ENCODE measurements at regions not wholly inside any gene's neighbourhood (a gene's known extent, or its start where the extent isn't known, plus 50 kb on each side); places are given as distances from the start of the nearest gene placed in this dataset.

DNA sequence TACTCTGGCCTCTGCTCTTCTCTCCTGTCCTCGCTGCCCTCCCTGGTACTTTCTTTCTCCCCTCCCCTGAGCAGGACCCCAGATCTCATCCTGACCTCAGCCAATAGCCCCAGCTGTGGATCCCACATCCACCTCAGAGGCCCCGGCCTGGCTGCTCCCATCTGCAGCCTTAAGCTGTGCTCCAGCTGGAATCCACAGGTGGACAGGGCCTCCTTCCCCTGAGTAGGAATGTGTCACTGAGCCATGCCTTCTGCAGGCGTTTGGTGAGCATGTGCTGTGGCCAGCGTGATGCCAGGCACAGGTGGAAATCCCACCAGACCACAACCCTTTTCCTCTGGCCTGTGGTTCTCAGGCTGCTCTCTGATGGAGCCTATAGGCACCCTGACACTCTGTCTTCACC, 68.9 kb downstream of the C5orf15 start:
- Histone ChIP-seq H3K9me3 (ENCODE audit: control insufficient read depth, low read length) (no peaks in the 10 kb centered on the region), H2BK5ac (ENCODE audit: low read depth, low read length, poor library complexity, severe bottlenecking) (no peak overlapping the region), H3K18ac (ENCODE audit: low read depth in 1 of 2, low read length in 2 of 2) (no peak overlapping the region), H3K4me3 (ENCODE audit: insufficient read depth in 1 of 2, low read depth in 1 of 2, low read length in 2 of 2) (no peak overlapping the region), H3K14ac (ENCODE audit: low read length in 2 of 2) (no peak overlapping the region), H4K8ac (ENCODE audit: low read length) (no peak overlapping the region), H2BK15ac (ENCODE audit: low read depth, poor library complexity, severe bottlenecking) (no peak overlapping the region), H2AFZ (ENCODE audit: low read depth, low read length) (no peak overlapping the region), H3K27me3 (ENCODE audit: control insufficient read depth in 1 of 2, insufficient read depth in 1 of 2, low read length in 2 of 2) (peaks cover 11 to 71% of the 10 kb centered on the region in 2 experiments), H2BK120ac (ENCODE audit: low read depth, low read length) (no peak overlapping the region), H3K27ac (ENCODE audit: low read length, poor library complexity, severe bottlenecking) (no peak overlapping the region), H3K4ac (ENCODE audit: low read depth in 1 of 2, low read length in 2 of 2) (no peak overlapping the region), H2AK5ac (ENCODE audit: low read length, severe bottlenecking) (no peak overlapping the region), H3K36me3 (ENCODE audit: control insufficient read depth in 1 of 2, insufficient read depth in 2 of 2, low read depth in 1 of 2, low read length in 2 of 2) (no peaks in the 10 kb centered on the region), H4K91ac (ENCODE audit: low read length) (no peak overlapping the region), H2BK12ac (ENCODE audit: low read length in 2 of 2) (no peak overlapping the region), H3K79me1 (replicated peaks; ENCODE audit: low read length, poor library complexity, severe bottlenecking) (no peaks in the 10 kb centered on the region), H3K4me2 (ENCODE audit: low read length, poor library complexity, severe bottlenecking) (no peak overlapping the region), H3K9ac (ENCODE audit: low read length) (no peak overlapping the region), H3K4me1 (ENCODE audit: control insufficient read depth, insufficient read depth, low read depth, low read length) (peaks cover 3% of the 10 kb centered on the region), H3K23ac (ENCODE audit: low read length in 2 of 2) (no peak overlapping the region)
- no peak for DNase-seq
- WGBS = 68% methylated on average over 4 of the region's 4 CpGs

DNA sequence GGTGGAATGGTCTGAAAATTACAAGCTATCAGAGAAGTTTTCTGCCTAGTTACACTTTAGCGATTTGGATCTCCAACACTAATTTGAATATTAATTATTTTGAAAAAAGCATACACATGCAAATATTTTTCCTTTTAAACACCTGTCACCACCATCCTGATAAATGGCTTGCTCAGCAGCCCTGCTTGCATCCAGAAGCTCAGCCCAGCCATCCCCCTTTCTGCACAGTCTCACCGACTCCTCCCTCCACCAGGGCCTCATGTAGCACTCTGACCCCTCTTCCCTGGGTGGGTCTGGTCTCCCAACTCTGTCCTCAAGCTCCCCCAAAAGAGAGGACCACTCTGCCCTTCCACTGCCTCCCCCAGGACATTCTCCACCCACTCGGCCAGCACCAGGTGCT, 70.0 kb downstream of the C5orf15 start:
- H2BK12ac ChIP-seq (ENCODE audit: low read length in 2 of 2) = no peak overlapping the region
- no peak overlapping the region for H3K4ac ChIP-seq (ENCODE audit: low read depth in 1 of 2, low read length in 2 of 2)
- H3K23ac ChIP-seq (ENCODE audit: low read length in 2 of 2) = no peak overlapping the region
- WGBS = 69% methylated on average over 3 of the region's 3 CpGs
- no peak overlapping the region for H4K8ac ChIP-seq (ENCODE audit: low read length)
- H3K9me3 ChIP-seq (ENCODE audit: control insufficient read depth, low read length) = no peaks in the 10 kb centered on the region
- H2AFZ ChIP-seq (ENCODE audit: low read depth, low read length) = no peak overlapping the region
- H4K91ac ChIP-seq (ENCODE audit: low read length) = no peak overlapping the region
- H3K18ac ChIP-seq (ENCODE audit: low read depth in 1 of 2, low read length in 2 of 2) = no peak overlapping the region
- H3K4me2 ChIP-seq (ENCODE audit: low read length, poor library complexity, severe bottlenecking) = no peak overlapping the region
- H3K14ac ChIP-seq (ENCODE audit: low read length in 2 of 2) = no peak overlapping the region
- peaks cover 13 to 72% of the 10 kb centered on the region in 2 experiments for H3K27me3 ChIP-seq (ENCODE audit: control insufficient read depth in 1 of 2, insufficient read depth in 1 of 2, low read length in 2 of 2)
- H3K27ac ChIP-seq (ENCODE audit: low read length, poor library complexity, severe bottlenecking) = no peak overlapping the region
- H2BK5ac ChIP-seq (ENCODE audit: low read depth, low read length, poor library complexity, severe bottlenecking) = no peak overlapping the region
- H3K36me3 ChIP-seq (ENCODE audit: control insufficient read depth in 1 of 2, insufficient read depth in 2 of 2, low read depth in 1 of 2, low read length in 2 of 2) = no peaks in the 10 kb centered on the region
- H2AK5ac ChIP-seq (ENCODE audit: low read length, severe bottlenecking) = no peak overlapping the region
- H3K4me1 ChIP-seq (ENCODE audit: control insufficient read depth, insufficient read depth, low read depth, low read length) = peaks cover 3% of the 10 kb centered on the region
- H2BK15ac ChIP-seq (ENCODE audit: low read depth, poor library complexity, severe bottlenecking) = no peak overlapping the region
- H2BK120ac ChIP-seq (ENCODE audit: low read depth, low read length) = no peak overlapping the region
- H3K9ac ChIP-seq (ENCODE audit: low read length) = no peak overlapping the region
- no peak for DNase-seq
- H3K79me1 ChIP-seq (replicated peaks; ENCODE audit: low read length, poor library complexity, severe bottlenecking) = no peaks in the 10 kb centered on the region
- H3K4me3 ChIP-seq (ENCODE audit: insufficient read depth in 1 of 2, low read depth in 1 of 2, low read length in 2 of 2) = no peak overlapping the region

DNA sequence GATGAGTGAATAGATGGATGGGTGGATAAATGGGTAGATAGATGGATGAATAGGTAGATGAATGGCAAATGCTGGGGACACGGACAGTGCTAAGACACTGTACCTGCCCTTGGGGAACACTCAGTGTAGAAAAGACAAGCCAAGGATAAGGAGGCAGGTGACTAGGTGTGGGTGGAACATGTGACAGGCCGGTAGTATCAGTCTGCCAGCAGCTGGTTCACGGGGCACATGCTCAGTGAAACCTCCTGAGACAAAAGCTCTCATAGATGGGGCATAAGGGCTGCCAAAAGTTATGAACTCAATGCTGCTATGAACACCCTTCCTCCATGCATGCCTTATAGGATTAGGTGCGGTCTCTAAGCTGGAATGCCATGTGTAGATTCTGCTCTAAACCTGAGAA, 71.0 kb downstream of the C5orf15 start:
- no peak overlapping the region for H3K4me2 ChIP-seq (ENCODE audit: low read length, poor library complexity, severe bottlenecking)
- H4K91ac ChIP-seq (ENCODE audit: low read length) = no peak overlapping the region
- no peaks in the 10 kb centered on the region for H3K9me3 ChIP-seq (ENCODE audit: control insufficient read depth, low read length)
- no peak overlapping the region for H3K4ac ChIP-seq (ENCODE audit: low read depth in 1 of 2, low read length in 2 of 2)
- no peak overlapping the region for H2BK120ac ChIP-seq (ENCODE audit: low read depth, low read length)
- H2AK5ac ChIP-seq (ENCODE audit: low read length, severe bottlenecking) = no peak overlapping the region
- peaks cover 3% of the 10 kb centered on the region for H3K4me1 ChIP-seq (ENCODE audit: control insufficient read depth, insufficient read depth, low read depth, low read length)
- H3K23ac ChIP-seq (ENCODE audit: low read length in 2 of 2) = no peak overlapping the region
- H4K8ac ChIP-seq (ENCODE audit: low read length) = no peak overlapping the region
- no peaks in the 10 kb centered on the region for H3K79me1 ChIP-seq (replicated peaks; ENCODE audit: low read length, poor library complexity, severe bottlenecking)
- no peak overlapping the region for H2BK5ac ChIP-seq (ENCODE audit: low read depth, low read length, poor library complexity, severe bottlenecking)
- no peak overlapping the region for H2BK12ac ChIP-seq (ENCODE audit: low read length in 2 of 2)
- no peak for DNase-seq
- H2BK15ac ChIP-seq (ENCODE audit: low read depth, poor library complexity, severe bottlenecking) = no peak overlapping the region
- no peak overlapping the region for H3K9ac ChIP-seq (ENCODE audit: low read length)
- peaks cover 19 to 78% of the 10 kb centered on the region in 2 experiments for H3K27me3 ChIP-seq (ENCODE audit: control insufficient read depth in 1 of 2, insufficient read depth in 1 of 2, low read length in 2 of 2)
- H3K18ac ChIP-seq (ENCODE audit: low read depth in 1 of 2, low read length in 2 of 2) = no peak overlapping the region
- no peak overlapping the region for H3K27ac ChIP-seq (ENCODE audit: low read length, poor library complexity, severe bottlenecking)
- no peak overlapping the region for H3K4me3 ChIP-seq (ENCODE audit: insufficient read depth in 1 of 2, low read depth in 1 of 2, low read length in 2 of 2)
- H2AFZ ChIP-seq (ENCODE audit: low read depth, low read length) = no peak overlapping the region
- H3K36me3 ChIP-seq (ENCODE audit: control insufficient read depth in 1 of 2, insufficient read depth in 2 of 2, low read depth in 1 of 2, low read length in 2 of 2) = no peaks in the 10 kb centered on the region
- no peak overlapping the region for H3K14ac ChIP-seq (ENCODE audit: low read length in 2 of 2)
- WGBS = 76% methylated on average over 3 of the region's 4 CpGs

DNA sequence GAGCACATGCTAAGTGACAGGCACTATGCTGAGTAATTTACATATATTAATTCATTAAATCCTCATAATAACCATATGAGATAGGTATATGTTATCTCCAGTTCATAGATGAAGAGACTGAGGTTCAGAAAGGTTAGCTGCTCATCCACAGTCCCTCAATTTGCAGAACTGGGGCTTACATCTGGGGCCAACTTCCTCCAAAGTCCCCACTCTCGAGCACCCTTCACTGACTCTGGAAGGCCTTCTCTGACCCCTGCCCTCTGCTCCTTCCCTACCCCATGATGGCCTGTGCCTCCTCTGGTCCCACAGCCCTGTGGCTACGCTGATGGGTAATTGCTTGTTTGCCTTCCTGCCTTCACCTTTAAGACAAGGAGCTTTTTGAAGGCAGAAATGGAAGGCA, 71.6 kb downstream of the C5orf15 start:
- Histone ChIP-seq H3K9me3 (ENCODE audit: control insufficient read depth, low read length) (no peaks in the 10 kb centered on the region), H3K27me3 (ENCODE audit: control insufficient read depth in 1 of 2, insufficient read depth in 1 of 2, low read length in 2 of 2) (peaks cover 23 to 83% of the 10 kb centered on the region in 2 experiments), H3K4me1 (ENCODE audit: control insufficient read depth, insufficient read depth, low read depth, low read length) (peaks cover 3% of the 10 kb centered on the region), H3K27ac (ENCODE audit: low read length, poor library complexity, severe bottlenecking) (no peak overlapping the region), H3K36me3 (ENCODE audit: control insufficient read depth in 1 of 2, insufficient read depth in 2 of 2, low read depth in 1 of 2, low read length in 2 of 2) (no peaks in the 10 kb centered on the region), H2BK120ac (ENCODE audit: low read depth, low read length) (no peak overlapping the region), H2AFZ (ENCODE audit: low read depth, low read length) (no peak overlapping the region), H3K14ac (ENCODE audit: low read length in 2 of 2) (no peak overlapping the region), H4K8ac (ENCODE audit: low read length) (no peak overlapping the region), H3K4me2 (ENCODE audit: low read length, poor library complexity, severe bottlenecking) (no peak overlapping the region), H2BK12ac (ENCODE audit: low read length in 2 of 2) (no peak overlapping the region), H3K79me1 (replicated peaks; ENCODE audit: low read length, poor library complexity, severe bottlenecking) (no peaks in the 10 kb centered on the region), H2BK5ac (ENCODE audit: low read depth, low read length, poor library complexity, severe bottlenecking) (no peak overlapping the region), H3K18ac (ENCODE audit: low read depth in 1 of 2, low read length in 2 of 2) (no peak overlapping the region), H3K4me3 (ENCODE audit: insufficient read depth in 1 of 2, low read depth in 1 of 2, low read length in 2 of 2) (no peak overlapping the region), H4K91ac (ENCODE audit: low read length) (no peak overlapping the region), H3K9ac (ENCODE audit: low read length) (no peak overlapping the region), H2BK15ac (ENCODE audit: low read depth, poor library complexity, severe bottlenecking) (no peak overlapping the region), H3K4ac (ENCODE audit: low read depth in 1 of 2, low read length in 2 of 2) (no peak overlapping the region), H3K23ac (ENCODE audit: low read length in 2 of 2) (no peak overlapping the region), H2AK5ac (ENCODE audit: low read length, severe bottlenecking) (no peak overlapping the region)
- 77% methylated on average over 2 of the region's 2 CpGs for WGBS
- DNase-seq = no peak
